Liver (tissue), 8 donors: ENCODE measurements at regions not wholly inside any gene's neighbourhood (a gene's known extent, or its start where the extent isn't known, plus 50 kb on each side); places are given as distances from the start of the nearest gene placed in this dataset.

Source experiments
- DNase-seq: peaks from one replicate; pipeline ENCODE4 v3.0.0-alpha.2; 2017; ENCODE audit warnings: low spot score
- H3K27ac ChIP-seq, 2 donors: one replicate each; pipeline ENCODE4 v1.7.0; 2013; ENCODE audit warnings: inconsistent platforms in 2 of 2, low read length in 2 of 2, control low read depth in 1 of 2, low read depth in 1 of 2, mild to moderate bottlenecking in 1 of 2
- H3K27me3 ChIP-seq, 4 donors: one replicate each; pipeline versions ENCODE4 v1.6.1 to v1.7.0; 2013; ENCODE audit warnings: low read length in 3 of 4, inconsistent platforms in 1 of 4, mild to moderate bottlenecking in 1 of 4, moderate library complexity in 1 of 4; ENCODE audit not compliant: control insufficient read depth in 4 of 4, insufficient read depth in 4 of 4
- H3K36me3 ChIP-seq, 4 donors: one replicate each; pipeline versions ENCODE4 v1.6.1 to v1.7.0; 2013; ENCODE audit warnings: low read length in 3 of 4, mild to moderate bottlenecking in 3 of 4, low read depth in 1 of 4, moderate library complexity in 1 of 4; ENCODE audit not compliant: control insufficient read depth in 4 of 4, insufficient read depth in 3 of 4
- H3K4me1 ChIP-seq, 4 donors: one replicate each; pipeline versions ENCODE4 v1.6.1 to v1.7.0; 2013; ENCODE audit warnings: low read length in 3 of 4, mild to moderate bottlenecking in 3 of 4, moderate library complexity in 1 of 4; ENCODE audit not compliant: control insufficient read depth in 4 of 4, insufficient read depth in 4 of 4
- H3K4me3 ChIP-seq, 3 donors: one replicate each; pipeline versions ENCODE4 v1.6.1 to v1.7.0; 2013; ENCODE audit warnings: low read length in 3 of 3, control low read depth in 1 of 3, low read depth in 1 of 3, mild to moderate bottlenecking in 1 of 3
- H3K9ac ChIP-seq, 2 donors: one replicate each; pipeline ENCODE4 v1.7.0; 2013; ENCODE audit warnings: low read length in 2 of 2, mild to moderate bottlenecking in 2 of 2, moderate library complexity in 2 of 2, control low read depth in 1 of 2, low read depth in 1 of 2
- H3K9me3 ChIP-seq, 4 donors: one replicate each; pipeline versions ENCODE4 v1.6.1 to v1.7.0; 2013; ENCODE audit warnings: low read length in 3 of 4; ENCODE audit not compliant: control insufficient read depth in 4 of 4
- CTCF ChIP-seq: fragments of 150-350 bp; IDR thresholded peaks from 2 replicates; pipeline ENCODE4 v1.5.1; 2017; ENCODE audit warnings: improper control_type of control experiment, low read depth, low read length; ENCODE audit not compliant: missing input control
- EGR1 ChIP-seq, 2 donors: IDR thresholded peaks; 2 replicates each; pipeline ENCODE4 v1.6.1; 2016 to 2018; ENCODE audit warnings: antibody characterized with exemption in 2 of 2, low read depth in 2 of 2
- FOXA2 ChIP-seq: IDR thresholded peaks from 2 replicates; pipeline ENCODE4 v1.6.1; 2016; ENCODE audit warnings: antibody characterized with exemption
- HNF4A ChIP-seq, 2 donors: conservative IDR thresholded peaks; 2 replicates each; pipeline ENCODE4 v1.6.1; 2016; ENCODE audit warnings: antibody characterized with exemption in 2 of 2, mild to moderate bottlenecking in 2 of 2
- HNF4G ChIP-seq: IDR thresholded peaks from 2 replicates; pipeline ENCODE4 v1.6.1; 2016; ENCODE audit warnings: antibody characterized with exemption
- NR2F2 ChIP-seq: IDR thresholded peaks from 2 replicates; pipeline ENCODE4 v1.6.1; 2016; ENCODE audit warnings: antibody characterized with exemption
- RAD21 ChIP-seq, 2 donors: IDR thresholded peaks; 2 replicates each; pipeline ENCODE4 v1.6.1; 2016; ENCODE audit warnings: antibody characterized with exemption in 2 of 2, mild to moderate bottlenecking in 2 of 2
- REST ChIP-seq: IDR thresholded peaks from 2 replicates; pipeline ENCODE4 v1.6.1; 2016; ENCODE audit warnings: antibody characterized with exemption, mild to moderate bottlenecking
- RXRA ChIP-seq, 2 donors: IDR thresholded peaks; 2 replicates each; pipeline ENCODE4 v1.6.1; 2017 to 2018; ENCODE audit warnings: antibody characterized with exemption in 2 of 2, mild to moderate bottlenecking in 1 of 2
- SP1 ChIP-seq: IDR thresholded peaks from 2 replicates; pipeline ENCODE4 v1.6.1; 2018; ENCODE audit warnings: antibody characterized with exemption, mild to moderate bottlenecking
- TAF1 ChIP-seq: conservative IDR thresholded peaks from 2 replicates; pipeline ENCODE4 v1.6.1; 2016; ENCODE audit warnings: antibody characterized with exemption, mild to moderate bottlenecking
- WGBS: extraction: QIAGEN DNeasy Blood & Tissue Kit; methylation state at CpG from one replicate; pipeline ENCODE4 v1.1.7; 2013; 5-methylcytosine and 5-hydroxymethylcytosine counted together
- TF ChIP-seq, protein P1 (sequence below): IDR thresholded peaks from 2 replicates; pipeline ENCODE4 v1.6.1; 2016; ENCODE audit warnings: antibody characterized with exemption
- donor health status: healthy.
- donor health status: healthy.
- donor health status: healthy.
- donor health status: healthy.
- donor health status: healthy.

- peaks cover 0 to 3% (median 0%) of the 10 kb centered on the region in 4 donors for H3K4me1 ChIP-seq
- 74% methylated on average over 7 of the region's 7 CpGs for WGBS
Measured at GRCh38 chr1:93814059-93814794, 64.8 kb downstream of the DNTTIP2 start.

DNA sequence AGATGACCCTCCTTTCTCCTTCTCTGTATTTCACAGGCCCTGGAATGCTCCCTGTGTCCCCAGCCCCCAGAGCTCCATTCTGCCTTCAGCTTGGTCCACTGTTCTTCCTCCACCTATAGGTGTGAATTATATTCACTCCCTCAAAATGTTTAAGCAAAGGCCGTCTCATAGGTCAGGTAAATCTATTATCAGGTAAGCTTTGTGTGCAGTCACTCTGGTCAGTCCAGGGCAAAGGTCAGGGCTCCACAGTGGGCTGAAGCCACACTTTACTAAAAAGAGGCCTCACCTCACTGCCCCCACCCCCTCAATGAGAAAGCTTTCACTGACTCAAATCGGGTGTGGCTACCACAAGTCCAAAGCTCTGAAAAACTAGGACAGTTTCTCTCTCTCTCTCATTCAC, 65.9 kb downstream of the DNTTIP2 start:
- TF ChIP-seq HNF4A (conservative IDR thresholded peaks at IDR 0.05) (peak; percentile 11), TAF1 (no peak), EGR1 (IDR thresholded peaks at IDR 0.05; ENCODE audit: low read depth in 2 of 2) (no peak), SP1 (no peak)
- Histone ChIP-seq H3K27ac (no peak overlapping the region), H3K4me1 (no peaks in the 10 kb centered on the region), H3K9me3 (no peaks in the 10 kb centered on the region), H3K27me3 (no peaks in the 10 kb centered on the region), H3K9ac (no peak overlapping the region), H3K4me3 (no peak overlapping the region), H3K36me3 (no peaks in the 10 kb centered on the region)
- WGBS, result 83% methylated on average over 2 of the region's 2 CpGs
- DNase-seq, result no peak

More at GRCh38 chr1:93814059-93814794, 64.8 kb downstream of the DNTTIP2 start:
- Histone ChIP-seq H3K9me3 (no peaks in the 10 kb centered on the region), H3K27me3 (no peaks in the 10 kb centered on the region), H3K4me3 (no peak overlapping the region), H3K9ac (no peak overlapping the region), H3K36me3 (no peaks in the 10 kb centered on the region), H3K27ac (no peak overlapping the region)
- TF ChIP-seq SP1 (no peak), REST (no peak), RAD21 (IDR thresholded peaks at IDR 0.05) (peak; percentile 100), TAF1 (no peak), HNF4A (conservative IDR thresholded peaks at IDR 0.05) (peak; percentile 12 to 46), FOXA2 (no peak), CTCF (peak; percentile 98), NR2F2 (peak; percentile 63), RXRA (IDR thresholded peaks at IDR 0.05) (peak; percentile 11 to 67), HNF4G (no peak)
- TF ChIP-seq, protein P1, sequence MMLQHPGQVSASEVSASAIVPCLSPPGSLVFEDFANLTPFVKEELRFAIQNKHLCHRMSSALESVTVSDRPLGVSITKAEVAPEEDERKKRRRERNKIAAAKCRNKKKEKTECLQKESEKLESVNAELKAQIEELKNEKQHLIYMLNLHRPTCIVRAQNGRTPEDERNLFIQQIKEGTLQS, result peak; percentile 84
- DNase-seq, result peak; percentile 55
